NCI-H748 (cell line): ENCODE measurements at regions not wholly inside any gene's neighbourhood (a gene's known extent, or its start where the extent isn't known, plus 50 kb on each side); places are given as distances from the start of the nearest gene placed in this dataset.
"Not testable (repeated sequence)": the region's sequence is repeated elsewhere in the genome, so short reads cannot be mapped to it uniquely, and the experiment has no call there.

Experiments used
- DNase-seq: peaks from one replicate; lab custom pipeline; 2025; ENCODE audit not compliant: unreplicated experiment; lab: John Stamatoyannopoulos, UW

DNA sequence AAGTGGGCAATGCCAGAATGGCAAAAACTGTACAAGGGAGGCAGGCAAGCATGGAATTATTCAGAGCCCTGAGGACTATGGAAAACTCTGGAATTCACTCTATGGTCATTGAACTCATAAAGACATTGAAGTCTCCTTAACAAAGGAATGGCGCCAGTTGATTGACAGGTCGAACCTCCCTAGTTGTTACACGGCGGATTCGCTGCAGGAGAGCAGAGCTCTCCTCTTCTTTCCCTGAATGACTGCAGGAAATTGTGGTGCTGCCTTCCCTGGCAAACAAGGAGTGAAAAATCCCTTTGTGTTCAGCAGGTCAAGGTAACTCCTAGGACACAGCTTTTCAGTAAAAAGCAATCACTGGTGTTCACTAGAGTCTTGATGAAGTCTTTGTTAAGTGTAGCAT lies 732.8 kb upstream of the FRG1 start:
- peak; percentile 12 for DNase-seq

DNA sequence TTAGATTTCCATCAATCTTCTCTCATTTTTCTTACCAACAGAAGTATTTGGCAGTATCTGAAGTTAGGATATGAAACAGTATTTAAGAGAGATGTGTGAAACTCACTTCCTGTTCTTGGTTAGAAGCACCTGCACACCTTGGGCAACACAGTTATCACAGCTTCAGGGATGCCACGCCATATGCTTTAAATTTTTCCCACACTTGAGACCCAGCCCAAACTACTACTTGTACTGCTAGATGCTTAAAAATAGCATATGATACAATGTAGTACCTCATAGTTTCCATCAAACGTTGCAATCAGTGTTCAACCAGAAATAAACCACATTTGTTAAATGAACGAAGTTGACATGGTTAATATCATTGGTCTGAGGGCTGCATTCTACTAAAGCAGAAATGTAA lies 725.1 kb upstream of the FRG1 start:
- no peak for DNase-seq

DNA sequence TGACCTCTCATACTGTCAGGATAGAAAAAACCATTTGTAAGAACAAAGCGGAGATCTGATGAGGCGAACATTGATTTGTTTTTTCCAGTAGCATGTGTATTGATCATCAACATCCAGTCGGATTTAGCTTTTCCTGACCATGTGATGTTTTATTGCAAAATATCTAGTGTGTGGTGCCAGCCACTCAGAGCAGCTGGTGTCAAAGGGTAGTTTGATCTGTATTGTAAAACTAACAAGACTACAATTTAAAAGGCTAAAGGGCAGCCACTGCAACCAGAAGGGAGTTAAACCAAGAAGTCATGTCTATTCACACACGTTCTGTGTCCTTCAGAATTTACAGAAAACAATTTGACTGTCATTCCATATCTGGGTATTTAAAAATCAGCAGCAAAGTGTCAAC lies 719.0 kb upstream of the FRG1 start:
- peak; percentile 2 for DNase-seq

DNA sequence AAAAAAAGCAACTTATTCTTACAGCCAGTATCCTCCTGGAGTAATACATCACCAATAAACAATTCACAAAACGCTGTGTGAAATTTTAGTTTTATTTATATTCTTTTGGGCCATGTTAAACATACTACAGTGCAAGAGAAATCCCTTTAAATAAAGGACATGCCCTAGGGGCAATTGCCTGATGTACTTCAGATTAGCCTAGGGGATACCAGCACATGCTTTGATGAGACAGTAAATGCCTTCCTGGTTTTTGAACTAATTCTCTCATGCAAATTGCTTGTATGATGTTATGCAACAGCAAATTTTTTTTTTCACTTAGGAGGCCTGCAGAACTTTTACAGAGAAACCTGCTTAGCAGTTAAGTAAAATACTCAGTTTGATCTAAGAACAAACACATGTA lies 711.9 kb upstream of the FRG1 start:
- DNase-seq: no peak

DNA sequence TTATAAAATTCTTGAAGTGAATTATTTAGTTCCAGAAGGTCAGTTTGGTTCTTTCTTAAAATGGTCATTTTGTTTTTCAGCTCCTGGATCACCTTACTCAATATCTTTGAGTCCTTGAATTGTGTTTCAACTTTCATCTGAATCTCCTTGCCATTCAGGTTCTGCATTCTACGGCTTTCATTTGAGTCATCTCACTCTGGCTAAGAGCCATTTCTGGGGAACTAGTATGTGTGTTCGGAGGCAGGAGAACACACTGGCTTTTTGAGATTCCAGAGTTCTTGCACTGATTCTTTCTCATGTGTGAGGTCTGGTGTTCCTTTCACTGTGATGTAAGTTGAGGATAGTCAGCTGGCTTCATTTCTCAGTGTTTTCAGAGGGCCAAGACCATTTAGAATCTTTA lies 708.4 kb upstream of the FRG1 start:
- no peak for DNase-seq

DNA sequence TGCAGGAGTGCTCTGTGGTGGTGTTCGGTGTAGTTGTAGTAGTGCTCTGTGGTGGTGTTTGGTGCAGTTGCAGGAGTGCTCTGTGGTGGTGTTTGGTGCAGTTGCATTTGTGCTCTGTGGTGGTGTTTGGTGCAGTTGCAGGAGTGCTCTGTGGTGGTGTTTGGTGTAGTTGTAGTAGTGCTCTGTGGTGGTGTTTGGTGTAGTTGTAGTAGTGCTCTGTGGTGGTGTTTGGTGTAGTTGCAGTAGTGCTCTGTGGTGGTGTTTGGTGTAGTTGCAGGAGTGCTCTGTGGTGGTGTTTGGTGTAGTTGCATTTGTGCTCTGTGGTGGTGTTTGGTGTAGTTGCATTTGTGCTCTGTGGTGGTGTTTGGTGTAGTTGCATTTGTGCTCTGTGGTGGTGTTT lies 706.9 kb upstream of the FRG1 start:
- not testable (repeated sequence) for DNase-seq

DNA sequence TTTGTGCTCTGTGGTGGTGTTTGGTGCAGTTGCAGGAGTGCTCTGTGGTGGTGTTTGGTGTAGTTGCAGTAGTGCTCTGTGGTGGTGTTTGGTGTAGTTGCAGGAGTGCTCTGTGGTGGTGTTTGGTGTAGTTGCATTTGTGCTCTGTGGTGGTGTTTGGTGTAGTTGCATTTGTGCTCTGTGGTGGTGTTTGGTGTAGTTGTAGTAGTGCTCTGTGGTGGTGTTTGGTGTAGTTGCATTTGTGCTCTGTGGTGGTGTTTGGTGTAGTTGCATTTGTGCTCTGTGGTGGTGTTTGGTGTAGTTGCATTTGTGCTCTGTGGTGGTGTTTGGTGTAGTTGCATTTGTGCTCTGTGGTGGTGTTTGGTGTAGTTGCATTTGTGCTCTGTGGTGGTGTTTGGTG lies 705.7 kb upstream of the FRG1 start:
- DNase-seq: not testable (repeated sequence)

DNA sequence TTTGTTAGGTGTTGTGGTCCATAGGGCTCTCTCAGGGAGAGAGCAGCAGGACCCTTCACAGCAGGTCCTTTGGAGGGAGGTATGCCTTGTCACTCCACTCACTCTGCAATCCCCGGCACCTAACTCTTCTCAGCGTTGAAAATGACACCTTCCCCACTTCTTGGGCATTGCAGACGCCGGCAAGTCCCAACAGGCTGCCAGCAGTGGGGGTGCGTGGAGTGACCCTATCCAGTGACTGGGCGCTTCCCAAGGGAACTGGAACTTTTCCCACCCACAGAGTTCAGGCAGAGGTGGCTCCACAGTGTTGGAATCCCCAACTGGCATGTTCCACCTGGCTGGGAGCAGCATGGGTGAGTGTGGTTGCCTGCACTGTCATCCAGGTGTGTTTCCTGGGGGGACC lies 705.1 kb upstream of the FRG1 start:
- no peak for DNase-seq

DNA sequence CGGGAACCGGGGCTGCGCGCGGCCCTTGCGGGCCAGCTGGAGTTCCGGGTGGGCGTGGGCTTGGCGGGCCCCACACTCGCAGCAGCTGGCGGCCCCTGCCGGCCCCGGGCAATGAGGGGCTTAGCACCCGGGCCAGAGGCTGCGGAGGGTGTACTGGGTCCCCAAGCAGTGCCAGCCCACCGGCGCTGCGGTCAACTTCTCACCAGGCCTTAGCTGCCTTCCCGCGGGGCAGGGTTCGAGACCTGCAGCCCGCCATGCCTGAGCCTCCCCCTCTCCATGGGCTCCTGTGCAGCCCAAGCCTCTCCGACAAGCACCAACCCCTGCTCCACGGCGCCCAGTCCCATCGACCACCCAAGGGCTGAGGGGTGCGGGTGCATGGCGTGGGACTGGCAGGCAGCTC lies 704.4 kb upstream of the FRG1 start:
- DNase-seq: not testable (repeated sequence)

DNA sequence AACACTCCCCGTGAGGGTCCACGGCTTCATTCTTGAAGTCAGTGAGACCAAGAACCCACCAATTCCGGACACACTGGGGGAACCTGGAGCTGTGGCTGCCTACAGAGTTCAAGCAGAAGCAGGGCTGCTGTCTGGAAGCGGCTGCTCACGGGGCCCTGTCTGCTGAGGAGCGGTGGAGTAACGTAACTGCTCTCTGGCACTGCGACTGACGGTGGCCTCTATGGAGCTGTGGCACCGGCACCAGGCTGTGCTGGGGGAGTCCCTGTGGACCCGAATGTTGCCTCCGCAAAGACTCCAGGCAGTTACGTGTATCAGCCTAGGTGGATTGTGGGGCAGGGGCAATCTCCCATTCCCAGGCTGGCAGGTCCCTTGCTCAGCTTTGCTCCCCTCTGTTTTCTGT lies 703.3 kb upstream of the FRG1 start:
- no peak for DNase-seq

DNA sequence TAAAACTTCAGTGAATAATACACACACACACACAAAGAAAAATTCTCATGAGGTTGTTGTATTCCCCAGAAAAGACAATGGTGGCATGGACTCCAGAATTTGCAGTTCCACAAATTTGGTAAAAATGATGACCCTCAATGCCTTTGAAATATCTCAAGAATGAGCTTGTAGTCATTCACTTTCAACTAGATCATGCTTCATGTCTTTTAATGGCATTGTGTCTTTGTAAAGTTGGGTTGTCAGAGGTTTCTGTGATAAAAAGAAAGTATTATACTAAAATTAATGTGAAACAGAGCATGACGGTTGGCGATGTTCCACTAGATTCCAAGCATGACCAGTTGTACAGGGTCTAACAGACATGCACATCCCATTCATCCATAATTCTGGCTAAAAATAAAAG lies 685.0 kb upstream of the FRG1 start:
- no peak for DNase-seq

DNA sequence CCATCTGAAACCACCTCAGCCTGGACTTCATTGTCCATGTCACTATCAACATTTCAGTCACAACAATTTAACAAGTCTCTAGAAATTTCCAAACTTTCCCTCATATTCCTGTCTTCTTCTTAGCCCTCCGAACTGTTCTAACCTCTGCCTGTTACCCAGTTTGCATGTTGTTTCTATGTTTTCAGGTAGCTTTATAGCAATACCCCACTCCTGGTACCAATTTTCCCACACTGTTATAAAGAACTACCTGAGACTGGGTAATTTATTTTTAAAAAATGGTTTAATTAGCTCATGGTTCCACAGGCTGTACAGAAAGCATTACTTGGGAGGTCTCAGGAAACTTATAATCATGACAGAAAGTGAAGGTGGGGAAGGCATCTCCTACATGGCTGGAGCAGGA lies 679.2 kb upstream of the FRG1 start:
- DNase-seq: no peak

DNA sequence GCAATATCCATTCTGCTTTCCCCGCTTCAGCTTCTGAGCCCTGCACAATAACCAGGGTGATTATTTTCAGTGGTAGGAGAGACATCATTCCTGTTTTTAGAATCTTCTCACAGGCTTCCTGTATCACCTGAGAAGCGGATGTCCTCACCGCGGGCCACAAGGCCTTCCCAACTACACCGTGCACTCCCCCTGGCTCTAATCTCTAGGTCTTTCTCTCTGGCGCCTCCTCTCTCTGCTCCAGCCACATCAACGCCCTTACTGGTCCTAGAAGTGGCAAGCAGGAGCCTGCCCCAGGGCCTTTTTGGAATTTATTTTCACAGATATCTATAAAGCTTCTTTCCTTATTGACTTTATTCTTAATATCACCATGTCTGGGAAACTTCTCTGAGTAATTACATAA lies 675.2 kb upstream of the FRG1 start:
- DNase-seq: no peak

DNA sequence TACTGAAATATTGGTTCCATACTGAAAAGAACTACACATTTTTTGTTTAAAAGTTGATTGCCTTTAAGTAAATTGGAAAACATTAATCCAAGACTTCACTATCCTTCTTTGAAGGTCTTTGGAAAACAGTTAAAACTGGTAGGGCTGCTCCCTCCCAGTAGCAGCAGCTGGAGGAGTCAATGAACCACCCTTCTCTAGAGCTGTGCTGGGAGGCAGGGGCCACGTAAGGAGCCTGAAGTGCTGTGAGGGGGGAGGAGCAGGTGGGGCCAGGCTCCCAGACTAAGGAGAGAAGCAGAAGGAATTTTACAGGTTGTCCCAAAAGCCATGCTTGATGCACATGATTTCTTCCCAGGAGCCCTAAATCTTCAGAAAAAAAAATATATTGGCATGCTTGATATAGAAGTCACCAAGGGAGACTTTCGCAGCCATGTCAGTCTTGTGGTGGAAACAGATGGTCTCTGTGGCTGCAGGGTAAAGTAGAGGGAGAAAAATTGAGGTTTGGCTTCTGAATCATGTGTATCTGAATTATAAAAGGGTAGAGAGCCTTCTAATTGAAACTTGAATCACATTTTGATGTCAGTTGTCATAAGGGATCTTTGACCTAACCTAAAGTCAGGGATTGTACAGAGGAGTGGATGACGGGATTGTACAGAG lies 673.2 kb upstream of the FRG1 start:
- DNase-seq: no peak

DNA sequence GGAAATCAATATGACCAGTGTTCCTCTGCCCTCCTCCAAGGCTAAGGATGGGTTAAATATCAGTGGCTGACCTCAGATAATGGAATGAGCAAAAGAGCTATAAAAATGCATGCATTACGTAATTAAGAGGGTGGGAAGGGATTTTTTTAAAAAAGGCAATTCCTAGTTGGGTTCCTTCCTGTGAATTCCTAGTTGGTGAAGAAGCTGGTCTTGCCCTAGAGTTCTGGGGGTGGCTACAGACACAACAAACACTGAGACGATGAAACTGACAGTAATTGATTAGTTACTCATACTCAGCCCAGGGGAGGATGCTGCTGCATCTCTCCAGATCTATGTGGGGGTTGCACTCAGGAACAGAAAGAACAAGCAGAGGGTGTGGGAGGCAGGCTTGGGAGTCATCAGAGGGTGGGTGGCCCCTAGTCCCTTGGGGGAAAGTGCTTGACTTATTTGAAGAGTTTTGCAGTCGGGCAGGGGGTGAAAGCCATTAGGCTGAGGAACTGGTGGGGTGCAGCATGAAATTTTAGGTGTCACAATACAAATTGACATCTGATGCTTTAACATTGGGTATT lies 662.0 kb upstream of the FRG1 start:
- DNase-seq: no peak

DNA sequence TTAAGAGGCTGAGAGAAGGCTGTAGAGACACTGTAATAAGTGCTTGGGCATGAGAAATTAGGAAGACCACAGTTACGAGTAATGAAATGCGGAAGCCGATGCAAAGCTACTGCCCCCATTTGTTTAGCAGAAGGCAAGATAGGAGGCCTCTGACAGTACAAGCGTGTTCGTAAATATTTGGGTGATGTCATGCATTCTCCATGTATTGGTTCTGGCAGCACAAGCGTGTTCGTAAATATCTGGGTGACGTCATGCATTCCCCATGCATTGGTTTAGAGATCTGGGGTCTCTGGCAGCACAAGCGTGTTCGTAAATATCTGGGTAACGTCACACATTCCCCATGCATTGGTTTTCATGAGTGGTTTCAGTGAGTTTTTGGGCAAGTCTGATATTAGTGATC lies 661.5 kb upstream of the FRG1 start:
- no peak for DNase-seq

DNA sequence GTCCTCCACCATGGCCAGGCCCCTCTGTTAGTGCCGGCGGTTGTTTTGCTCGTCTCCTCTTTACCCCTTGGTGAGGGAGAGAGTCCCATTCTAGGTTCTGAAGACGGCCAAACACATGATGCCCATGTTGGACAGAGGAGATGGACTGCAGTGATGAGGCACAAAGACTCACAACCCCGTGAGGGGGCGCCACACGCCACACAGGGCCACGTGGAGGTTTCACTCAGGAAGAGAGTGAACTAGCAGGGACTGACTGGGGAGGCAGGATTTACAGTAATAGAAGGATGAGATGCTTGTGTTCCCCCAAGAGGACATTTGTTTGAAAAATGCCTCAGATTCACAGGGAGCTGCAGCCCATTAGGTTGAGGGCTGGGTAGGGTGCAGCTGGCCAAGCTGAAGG lies 655.3 kb upstream of the FRG1 start:
- DNase-seq: peak; percentile 4

DNA sequence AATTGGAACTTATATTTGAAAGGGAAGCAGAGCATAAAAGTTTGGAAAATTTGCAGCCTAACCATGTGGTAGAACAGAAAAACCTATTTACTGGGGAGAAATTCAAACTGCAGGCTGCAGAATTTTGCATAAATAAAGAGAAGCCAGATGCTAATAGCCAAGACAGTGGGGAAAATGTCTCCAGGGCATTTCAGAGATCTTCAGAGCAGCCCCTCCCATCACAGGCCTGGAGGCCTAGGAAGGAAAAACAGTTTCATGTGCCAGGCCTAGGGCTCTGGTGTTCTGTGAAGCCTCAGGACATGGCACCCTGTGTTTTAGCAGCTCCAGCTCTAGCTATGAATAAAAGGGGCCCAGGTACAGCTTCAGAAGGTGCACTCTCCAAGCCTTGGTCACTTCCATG lies 648.7 kb upstream of the FRG1 start:
- DNase-seq: no peak

DNA sequence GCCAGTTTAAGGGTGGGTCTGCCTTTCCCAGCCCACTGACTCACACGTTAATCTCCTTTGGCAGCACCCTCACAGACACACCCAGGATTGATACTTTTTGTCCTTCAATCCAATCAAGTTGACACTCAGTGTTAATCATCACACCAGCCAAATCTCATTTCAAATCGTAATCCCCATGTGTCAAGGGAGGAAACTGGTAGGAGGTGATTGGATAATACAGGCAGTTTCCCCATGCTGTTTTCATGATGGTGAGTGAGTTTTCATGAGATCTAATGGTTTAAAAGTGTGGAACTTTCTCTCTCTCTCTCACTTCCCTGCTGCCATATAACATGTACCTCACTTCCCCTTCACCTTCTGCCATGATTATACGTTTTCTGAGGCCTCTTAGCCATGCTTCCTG lies 647.2 kb upstream of the FRG1 start:
- DNase-seq: no peak

DNA sequence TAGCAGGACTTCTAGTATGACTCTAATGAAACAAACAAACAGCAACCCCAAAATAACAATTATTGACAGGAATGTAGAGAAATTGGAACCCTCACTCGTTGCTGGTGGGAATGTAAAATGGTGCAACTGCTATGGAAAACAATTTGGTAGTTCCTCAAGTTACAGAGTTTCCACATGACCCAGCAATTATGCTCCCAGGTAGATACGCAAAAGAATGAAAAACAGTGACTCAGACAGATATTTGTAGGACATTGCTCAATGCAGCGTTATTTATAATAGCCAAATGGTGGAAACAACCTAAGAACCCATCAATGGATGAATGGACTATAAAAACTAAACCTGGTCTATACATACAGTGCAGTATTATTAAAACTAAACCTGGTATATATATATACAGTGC lies 646.1 kb upstream of the FRG1 start:
- DNase-seq: no peak

DNA sequence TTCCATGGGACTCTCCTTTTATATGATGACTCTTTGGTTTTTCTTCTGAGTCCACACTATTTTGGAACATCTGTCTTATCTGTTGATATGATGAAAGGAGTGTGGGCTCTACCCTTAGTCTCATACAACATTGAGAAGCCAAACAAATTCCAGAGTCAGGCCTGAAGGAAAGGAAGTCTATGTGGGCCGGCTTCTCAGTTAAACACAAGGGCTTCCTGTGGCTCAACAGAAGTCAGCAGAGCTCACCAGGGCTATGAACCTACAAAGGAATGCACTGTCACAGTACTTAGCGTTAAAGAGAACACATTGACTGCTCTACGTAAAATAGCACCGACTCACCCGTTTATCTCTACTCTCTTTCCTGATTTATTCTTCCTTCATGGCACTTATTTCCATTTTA lies 641.0 kb upstream of the FRG1 start:
- no peak for DNase-seq

DNA sequence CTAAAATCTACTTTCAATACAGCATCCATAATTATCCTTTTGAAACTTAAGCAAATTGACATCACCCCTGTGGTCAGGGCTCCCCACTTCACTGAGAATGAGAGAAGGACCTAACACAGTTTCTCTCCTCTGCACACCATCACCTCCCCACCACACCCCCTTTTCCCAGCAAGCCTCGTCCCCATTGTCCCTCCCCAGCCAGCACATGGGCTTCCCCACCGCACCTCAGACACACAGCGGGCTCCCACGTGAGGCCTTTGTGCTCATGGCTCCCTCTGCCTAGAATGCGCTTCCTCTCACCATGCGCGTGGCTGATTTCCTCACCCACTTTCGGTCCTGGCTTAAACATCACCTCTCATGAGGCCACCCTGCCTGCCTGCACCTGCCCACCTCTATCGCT lies 639.0 kb upstream of the FRG1 start:
- no peak for DNase-seq

DNA sequence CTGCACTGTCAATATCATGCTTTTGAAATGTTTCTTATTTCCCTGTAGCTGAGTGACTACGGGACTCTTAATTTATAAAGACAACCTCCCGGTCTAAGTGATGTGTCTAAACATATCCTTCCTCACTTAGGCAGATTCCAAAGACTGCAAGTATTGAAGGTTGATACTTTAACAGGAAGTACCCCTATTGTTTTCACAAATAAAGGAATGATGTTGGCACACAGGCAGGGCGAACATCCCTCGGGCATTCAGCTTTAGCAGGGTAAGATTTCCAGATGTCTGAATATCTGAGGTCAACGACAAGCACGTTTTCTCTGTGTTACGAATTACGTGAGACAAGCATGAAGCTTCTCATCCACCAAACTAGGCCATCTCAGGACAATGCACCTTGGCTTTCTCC lies 638.0 kb upstream of the FRG1 start:
- no peak for DNase-seq
